SU-DHL-6 (cell line): ENCODE measurements at regions not wholly inside any gene's neighbourhood (a gene's known extent, or its start where the extent isn't known, plus 50 kb on each side); places are given as distances from the start of the nearest gene placed in this dataset.

Experiments
- EZH2phosphoT487 ChIP-seq: fragments of 200-600 bp; sonication (generic), shearing (Covaris generic); conservative IDR thresholded peaks from 2 replicates; pipeline ENCODE4 v1.6.1; 2018; ENCODE audit warnings: mild to moderate bottlenecking, antibody characterized with exemption, low read length, moderate library complexity, mixed read lengths
- TF ChIP-seq, protein P1 (sequence below): fragments of 200-600 bp; sonication (generic); IDR thresholded peaks from one replicate; pipeline ENCODE4 v1.5.1; 2017; ENCODE audit warnings: antibody characterized with exemption, mild to moderate bottlenecking, low read length, moderate library complexity; ENCODE audit not compliant: insufficient read depth, poor library complexity, severe bottlenecking

DNA sequence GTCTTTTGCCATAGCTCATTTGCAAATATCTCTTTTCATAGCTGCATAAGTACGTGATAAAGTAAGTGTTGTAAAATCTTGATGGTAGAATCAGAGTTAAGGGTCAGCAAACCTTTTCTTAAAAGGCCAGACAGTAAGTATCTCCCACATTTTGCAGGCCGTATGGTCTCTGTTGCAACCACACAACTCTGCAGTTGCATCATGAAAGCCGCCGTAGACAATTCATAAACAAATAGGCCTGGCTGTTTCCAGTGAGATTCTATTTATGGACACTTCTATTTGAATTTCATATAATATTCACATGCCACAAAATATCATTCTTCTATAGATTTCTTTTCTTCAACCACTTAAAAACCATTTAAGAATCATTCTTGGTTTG lies 248.5 kb downstream of the TLE3 start:
- TF ChIP-seq, protein P1, sequence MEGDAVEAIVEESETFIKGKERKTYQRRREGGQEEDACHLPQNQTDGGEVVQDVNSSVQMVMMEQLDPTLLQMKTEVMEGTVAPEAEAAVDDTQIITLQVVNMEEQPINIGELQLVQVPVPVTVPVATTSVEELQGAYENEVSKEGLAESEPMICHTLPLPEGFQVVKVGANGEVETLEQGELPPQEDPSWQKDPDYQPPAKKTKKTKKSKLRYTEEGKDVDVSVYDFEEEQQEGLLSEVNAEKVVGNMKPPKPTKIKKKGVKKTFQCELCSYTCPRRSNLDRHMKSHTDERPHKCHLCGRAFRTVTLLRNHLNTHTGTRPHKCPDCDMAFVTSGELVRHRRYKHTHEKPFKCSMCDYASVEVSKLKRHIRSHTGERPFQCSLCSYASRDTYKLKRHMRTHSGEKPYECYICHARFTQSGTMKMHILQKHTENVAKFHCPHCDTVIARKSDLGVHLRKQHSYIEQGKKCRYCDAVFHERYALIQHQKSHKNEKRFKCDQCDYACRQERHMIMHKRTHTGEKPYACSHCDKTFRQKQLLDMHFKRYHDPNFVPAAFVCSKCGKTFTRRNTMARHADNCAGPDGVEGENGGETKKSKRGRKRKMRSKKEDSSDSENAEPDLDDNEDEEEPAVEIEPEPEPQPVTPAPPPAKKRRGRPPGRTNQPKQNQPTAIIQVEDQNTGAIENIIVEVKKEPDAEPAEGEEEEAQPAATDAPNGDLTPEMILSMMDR: no peak
- no peak for TF ChIP-seq EZH2phosphoT487
